NCI-H2107 treated with DMSO at 0.1 percent for 48 hours (cell line): ENCODE measurements at regions not wholly inside any gene's neighbourhood (a gene's known extent, or its start where the extent isn't known, plus 50 kb on each side); places are given as distances from the start of the nearest gene placed in this dataset.

ENCODE experiments used
- DNase-seq: peaks from one replicate; lab custom pipeline; 2025; ENCODE audit not compliant: unreplicated experiment; lab: John Stamatoyannopoulos, UW

GRCh38 chr11:127385071-127385470 is 384.5 kb upstream of the KIRREL3 start:
- DNase-seq = no peak

- no peak for DNase-seq
Observed at GRCh38 chr11:127383026-127383425, 382.5 kb upstream of the KIRREL3 start.

GRCh38 chr11:127381247-127381646 is 380.7 kb upstream of the KIRREL3 start:
- DNase-seq = no peak

- no peak for DNase-seq
Observed at GRCh38 chr11:127379686-127380085, 379.1 kb upstream of the KIRREL3 start.

GRCh38 chr11:127376301-127376700 is 375.7 kb upstream of the KIRREL3 start:
- DNase-seq = no peak

- DNase-seq = no peak
Observed at GRCh38 chr11:127369356-127369755, 368.8 kb upstream of the KIRREL3 start.

- DNase-seq = no peak
Observed at GRCh38 chr11:127362754-127363308, 362.3 kb upstream of the KIRREL3 start.

GRCh38 chr11:127358160-127358559 is 357.6 kb upstream of the KIRREL3 start:
- no peak for DNase-seq

GRCh38 chr11:127350476-127350875 is 349.9 kb upstream of the KIRREL3 start:
- no peak for DNase-seq

- peak; percentile 10 for DNase-seq
Observed at GRCh38 chr11:127345819-127346459, 345.4 kb upstream of the KIRREL3 start.

GRCh38 chr11:127340438-127340837 is 339.9 kb upstream of the KIRREL3 start:
- no peak for DNase-seq

GRCh38 chr11:127339376-127339775 is 338.8 kb upstream of the KIRREL3 start:
- DNase-seq = no peak

- no peak for DNase-seq
Observed at GRCh38 chr11:127338380-127339259, 338.1 kb upstream of the KIRREL3 start.

GRCh38 chr11:127334466-127334865 is 333.9 kb upstream of the KIRREL3 start:
- no peak for DNase-seq

- DNase-seq = no peak
Observed at GRCh38 chr11:127332896-127333295, 332.3 kb upstream of the KIRREL3 start.

GRCh38 chr11:127330044-127330443 is 329.5 kb upstream of the KIRREL3 start:
- DNase-seq = no peak

GRCh38 chr11:127308291-127308690 is 307.7 kb upstream of the KIRREL3 start:
- no peak for DNase-seq

- no peak for DNase-seq
Observed at GRCh38 chr11:127307700-127308099, 307.1 kb upstream of the KIRREL3 start.

- DNase-seq = no peak
Observed at GRCh38 chr11:127304634-127305033, 304.1 kb upstream of the KIRREL3 start.

- DNase-seq = no peak
Observed at GRCh38 chr11:127288926-127289325, 288.4 kb upstream of the KIRREL3 start.

- DNase-seq = no peak
Observed at GRCh38 chr11:127281534-127281933, 281.0 kb upstream of the KIRREL3 start.

GRCh38 chr11:127275774-127276173 is 275.2 kb upstream of the KIRREL3 start:
- no peak for DNase-seq
